GM18909 (cell line): ENCODE measurements at regions not wholly inside any gene's neighbourhood (a gene's known extent, or its start where the extent isn't known, plus 50 kb on each side); places are given as distances from the start of the nearest gene placed in this dataset.
"Not testable (repeated sequence)": the region's sequence is repeated elsewhere in the genome, so short reads cannot be mapped to it uniquely, and the experiment has no call there.

Source experiments
- ATAC-seq: cut with Tn5 transposase; IDR thresholded peaks from one replicate; pipeline ENCODE4 v1.9.1; 2021; ENCODE audit warnings: mild to moderate bottlenecking; ENCODE audit not compliant: unreplicated experiment, poor library complexity

GRCh38 chr9:24900179-24900578 lies 354.5 kb upstream of the IZUMO3 start:
- ATAC-seq = no peak

GRCh38 chr9:24899463-24899862 lies 353.8 kb upstream of the IZUMO3 start:
- no peak for ATAC-seq

- ATAC-seq = no peak
These were observed 352.1 kb upstream of the IZUMO3 start for GRCh38 chr9:24897826-24898225.

DNA sequence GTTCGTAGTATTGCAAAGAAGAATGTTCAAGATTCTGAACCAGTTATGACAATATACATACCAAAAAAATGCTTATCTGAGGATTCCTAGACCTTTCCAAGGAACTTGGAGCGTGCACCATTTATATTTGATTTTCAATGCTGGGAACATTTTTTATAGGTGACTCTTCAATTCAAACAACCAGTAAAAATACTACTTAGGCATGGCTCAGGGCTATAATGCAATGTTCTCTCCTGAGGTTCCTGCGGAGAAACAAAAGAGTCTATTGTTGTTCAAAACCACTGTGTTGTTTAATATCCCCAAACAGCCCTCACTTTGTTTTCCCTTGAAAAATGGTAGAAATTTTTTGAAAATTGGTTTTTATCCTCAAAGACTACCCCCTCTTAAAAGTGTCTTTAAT lies 335.7 kb upstream of the IZUMO3 start:
- no peak for ATAC-seq

DNA sequence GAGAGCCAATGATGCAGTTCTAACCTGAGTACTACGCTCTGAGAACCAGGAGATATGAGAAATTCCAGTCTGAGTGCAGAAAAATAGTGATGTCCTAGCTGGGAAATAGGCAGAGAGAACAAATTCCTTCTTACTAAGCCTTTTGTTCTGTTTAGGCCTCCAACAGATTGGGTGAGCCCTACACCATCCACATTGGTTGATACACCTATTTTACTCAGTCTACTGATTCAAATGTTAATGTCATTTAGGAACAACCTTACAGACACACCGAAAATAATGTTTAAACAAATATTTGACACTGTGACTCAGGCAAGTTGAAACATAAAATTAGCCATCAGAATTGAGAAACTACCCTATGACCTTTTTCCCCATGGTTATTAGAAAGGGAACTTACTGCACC lies 333.9 kb upstream of the IZUMO3 start:
- ATAC-seq = no peak

DNA sequence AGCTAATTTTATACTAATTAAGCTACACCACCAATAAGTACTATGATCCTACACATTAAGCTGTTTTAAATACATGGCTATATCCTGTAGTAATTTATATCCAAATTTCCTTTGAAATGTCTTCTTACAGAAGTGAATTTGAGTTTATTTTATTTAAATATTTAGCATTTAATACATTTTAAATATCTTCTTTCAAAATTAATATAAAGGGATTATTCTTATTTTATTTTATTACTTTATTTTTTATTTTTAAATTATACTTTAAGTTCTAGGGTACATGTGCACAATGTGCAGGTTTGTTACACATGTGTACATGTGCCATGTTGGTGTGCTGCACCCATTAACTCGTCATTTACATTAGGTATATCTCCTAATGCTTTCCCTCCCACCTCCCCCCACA lies 310.9 kb upstream of the IZUMO3 start:
- not testable (repeated sequence) for ATAC-seq

DNA sequence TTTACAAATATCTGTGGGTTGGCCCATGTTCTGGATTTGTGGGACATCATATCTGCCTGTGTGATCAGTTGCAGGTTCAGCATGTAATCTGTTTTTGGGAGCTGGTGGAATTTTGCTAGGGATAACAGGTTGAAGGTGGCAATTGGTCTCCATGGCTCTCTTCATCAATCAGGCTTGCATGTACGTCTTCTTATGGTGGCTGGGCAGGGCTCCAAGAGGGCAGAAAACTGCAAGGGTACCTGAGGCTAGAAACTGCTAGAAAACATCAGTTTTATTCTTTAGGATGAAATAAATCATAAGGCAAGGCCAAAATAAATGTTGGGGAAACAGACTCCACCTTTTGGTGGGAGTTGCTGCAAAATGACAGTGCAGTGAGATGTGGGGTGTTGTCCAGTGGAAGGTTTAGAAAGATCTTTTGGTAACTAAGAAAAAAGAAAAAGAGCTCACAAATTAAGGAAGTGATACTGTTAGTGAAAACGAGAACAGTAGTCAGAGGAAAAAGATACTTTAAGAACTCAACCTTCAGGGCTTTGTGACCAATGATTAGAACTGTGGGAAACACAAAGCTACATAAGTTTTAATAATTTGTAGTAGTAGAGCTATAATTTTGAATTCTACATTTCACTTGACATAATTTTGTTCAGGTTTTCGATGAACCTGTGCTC lies 300.7 kb upstream of the IZUMO3 start:
- peak; percentile 63 for ATAC-seq

DNA sequence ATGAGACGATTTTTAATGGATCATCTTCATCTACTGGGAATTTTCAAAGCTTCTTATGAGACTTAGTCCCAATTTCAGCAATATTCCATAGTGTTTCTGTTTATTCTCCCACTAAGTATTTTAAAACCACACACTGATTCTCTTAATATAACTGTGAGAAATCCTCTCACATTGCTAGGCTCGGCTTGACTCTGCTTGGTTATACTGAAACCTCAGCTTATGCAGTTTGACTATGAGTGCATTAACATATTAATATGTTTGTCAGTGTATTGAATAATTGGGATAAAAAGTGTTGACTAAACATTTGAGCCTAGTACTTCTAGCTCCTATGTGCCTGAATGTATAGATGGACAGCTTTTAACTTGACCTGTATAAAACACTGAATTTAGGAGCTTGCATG lies 298.5 kb upstream of the IZUMO3 start:
- no peak for ATAC-seq

- ATAC-seq = no peak
These were observed 296.3 kb upstream of the IZUMO3 start for GRCh38 chr9:24841993-24842392.

- ATAC-seq = no peak
These were observed 286.6 kb upstream of the IZUMO3 start for GRCh38 chr9:24832307-24832706.

DNA sequence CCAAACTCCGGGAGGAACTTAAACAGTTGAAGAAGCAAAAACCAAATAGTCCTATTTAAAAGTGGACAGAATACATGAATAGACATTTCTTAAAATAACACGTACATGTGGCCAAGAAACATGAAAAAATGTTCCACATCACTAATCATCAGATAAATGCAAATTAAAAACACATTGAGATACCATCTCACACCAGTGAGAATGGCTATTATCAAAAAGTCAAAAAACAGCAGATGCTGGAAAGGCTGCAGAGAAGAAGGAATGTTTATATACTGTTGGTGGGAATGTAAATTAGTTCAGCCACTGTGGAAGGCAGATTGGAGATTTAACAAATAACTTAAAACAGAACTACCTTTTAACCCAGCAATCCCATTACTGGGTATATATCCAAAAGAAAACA lies 283.0 kb upstream of the IZUMO3 start:
- ATAC-seq = no peak

- ATAC-seq = no peak
These were observed 278.9 kb upstream of the IZUMO3 start for GRCh38 chr9:24824607-24825006.

- no peak for ATAC-seq
These were observed 274.5 kb upstream of the IZUMO3 start for GRCh38 chr9:24820196-24820595.

- ATAC-seq = no peak
These were observed 272.1 kb upstream of the IZUMO3 start for GRCh38 chr9:24817756-24818155.

- no peak for ATAC-seq
These were observed 270.3 kb upstream of the IZUMO3 start for GRCh38 chr9:24816006-24816405.

DNA sequence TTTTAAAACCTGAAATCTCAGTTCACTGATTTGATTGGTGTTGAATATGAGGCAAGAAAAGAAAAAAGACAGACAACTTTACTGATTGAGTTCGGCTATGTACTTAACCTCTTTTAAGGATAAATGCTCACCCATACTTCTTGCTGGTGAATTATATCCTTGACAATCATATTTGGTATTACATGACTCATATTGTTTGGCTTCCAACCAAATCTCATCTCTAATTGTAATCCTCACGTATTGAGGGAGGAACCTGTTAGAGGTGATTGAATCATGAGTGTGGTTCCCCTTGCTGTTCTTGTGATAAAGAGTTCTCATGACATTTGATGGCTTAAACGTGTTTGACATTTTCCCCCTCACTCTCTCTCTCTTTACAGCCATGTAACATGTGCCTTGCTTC lies 255.6 kb upstream of the IZUMO3 start:
- ATAC-seq = no peak

GRCh38 chr9:24793787-24794186 lies 248.1 kb upstream of the IZUMO3 start:
- no peak for ATAC-seq

DNA sequence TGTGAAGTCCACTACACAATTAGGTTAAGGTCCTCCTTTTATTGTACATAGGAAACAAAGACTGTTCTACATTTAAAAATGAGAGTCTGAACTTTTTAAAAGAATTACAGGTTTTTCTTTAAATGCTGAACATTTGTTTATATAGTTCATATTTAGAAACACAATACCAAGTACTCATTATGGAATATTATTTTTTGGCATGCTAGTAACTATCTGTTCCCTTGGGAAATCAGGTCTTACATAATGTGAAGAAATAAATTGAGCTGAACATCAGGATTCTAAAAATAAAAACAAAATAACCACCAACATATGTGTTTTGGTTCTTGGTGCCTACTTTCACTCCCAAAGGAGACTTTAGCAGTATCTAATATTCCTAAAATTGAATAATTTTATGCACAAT lies 230.5 kb upstream of the IZUMO3 start:
- no peak for ATAC-seq

- ATAC-seq = not testable (repeated sequence)
These were observed 228.5 kb upstream of the IZUMO3 start for GRCh38 chr9:24774199-24774598.

DNA sequence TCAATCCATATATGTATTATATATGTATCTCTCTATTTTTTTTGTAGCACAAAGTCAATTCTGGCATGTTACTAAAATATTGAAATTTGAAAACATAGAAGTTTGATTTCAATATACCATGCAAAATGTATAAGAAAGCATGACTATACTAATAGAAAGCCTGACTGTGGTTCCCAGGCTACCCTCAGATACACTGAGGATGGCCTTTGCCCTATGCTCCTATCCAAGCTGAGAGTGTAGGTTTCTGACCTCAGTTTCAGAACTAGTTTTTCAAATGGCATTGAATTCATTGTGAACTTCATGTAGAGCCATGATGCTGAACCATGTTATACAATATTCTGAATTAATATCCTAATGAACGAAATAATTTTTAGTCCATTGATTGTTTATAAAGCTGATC lies 220.4 kb upstream of the IZUMO3 start:
- no peak for ATAC-seq

DNA sequence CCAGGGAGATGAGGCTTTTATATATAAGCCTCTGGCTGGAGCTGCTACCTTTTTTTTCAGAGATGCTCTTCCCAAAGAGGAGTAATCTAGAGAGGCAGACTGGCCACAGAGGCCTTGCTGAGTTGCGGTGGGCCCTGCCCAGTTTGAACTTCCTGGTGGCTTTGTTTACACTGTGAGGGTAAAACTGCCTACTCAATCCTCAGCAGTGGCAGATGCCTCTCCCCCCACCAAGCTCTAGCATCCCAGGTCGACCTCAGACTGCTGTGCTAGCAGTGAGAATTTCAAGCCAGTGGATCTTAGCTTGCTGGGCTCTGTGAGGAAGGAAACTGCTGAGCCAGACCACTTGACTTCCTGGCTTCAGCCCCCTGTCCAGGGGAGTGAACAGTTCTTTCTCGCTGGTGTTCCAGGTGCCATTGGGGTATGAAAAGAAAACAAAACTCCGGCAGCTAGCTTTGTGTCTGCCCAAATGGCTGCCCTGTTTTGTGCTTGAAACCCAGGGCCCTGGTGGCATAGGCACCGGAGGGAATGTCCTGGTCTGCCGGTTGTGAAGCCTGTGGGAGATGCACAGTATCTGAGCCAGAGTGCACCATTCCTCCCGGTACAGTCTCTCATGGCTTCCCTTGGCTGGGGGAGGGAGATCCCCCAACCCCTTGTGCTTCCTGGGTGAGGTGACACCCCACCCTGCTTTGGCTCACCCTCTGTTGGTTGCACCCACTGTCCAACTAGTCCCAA lies 219.5 kb upstream of the IZUMO3 start:
- ATAC-seq = no peak

DNA sequence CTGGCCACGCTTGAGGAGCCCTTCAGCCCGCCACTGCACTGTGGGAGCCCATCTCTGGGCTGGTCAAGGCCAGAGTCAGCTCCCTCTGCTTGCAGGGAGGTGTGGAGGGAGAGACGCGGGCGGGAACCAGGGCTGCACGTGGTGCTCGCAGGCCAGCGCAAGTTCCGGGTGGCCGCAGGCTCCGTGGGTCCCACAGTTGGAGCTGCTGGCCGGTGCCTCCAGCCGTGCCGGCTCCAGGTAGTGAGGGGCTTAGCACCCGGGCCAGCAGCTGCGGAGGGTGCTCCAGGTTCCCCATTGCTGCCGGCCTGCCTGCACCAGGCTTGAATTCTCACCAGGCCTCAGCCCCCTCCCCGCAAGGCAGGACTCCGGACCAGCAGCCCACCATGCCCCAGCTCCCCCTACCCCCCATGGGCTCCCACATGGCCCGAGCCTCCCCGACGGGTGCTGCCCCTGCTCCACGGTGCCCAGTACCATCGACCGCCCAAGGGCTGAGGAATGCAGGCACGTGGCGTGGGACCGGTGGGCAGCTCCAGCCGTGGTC lies 192.8 kb upstream of the IZUMO3 start:
- no peak for ATAC-seq
